Right lobe of liver (tissue), 4 donors: ENCODE measurements at regions not wholly inside any gene's neighbourhood (a gene's known extent, or its start where the extent isn't known, plus 50 kb on each side); places are given as distances from the start of the nearest gene placed in this dataset.

Experiments
- CTCF ChIP-seq, 4 donors: fragments of 200-600 bp in 3 of 4; fragments of 450-650 bp in 1 of 4; IDR thresholded peaks; one replicate each; pipeline versions ENCODE4 v1.5.1 to v1.8.0; 2016 to 2022; ENCODE audit warnings: antibody characterized with exemption in 4 of 4, mild to moderate bottlenecking in 2 of 4
- POLR2A ChIP-seq: fragments of 450-650 bp; IDR thresholded peaks from one replicate; pipeline ENCODE4 v1.6.1; 2017; ENCODE audit warnings: antibody characterized with exemption, mild to moderate bottlenecking
- donor health status: DM: no; HTN: no; CAD: no.
- donor health status: DM: no; HTN: no; CAD: no.
- donor health status: DM: no; HTN: yes; CAD: no.

- no peak for TF ChIP-seq CTCF (IDR thresholded peaks at IDR 0.05)
- TF ChIP-seq POLR2A = no peak
Observed at GRCh38 chr20:39611901-39612300, 649.8 kb downstream of the DHX35 start.
